Lower leg skin (tissue), 4 donors: ENCODE measurements at regions not wholly inside any gene's neighbourhood (a gene's known extent, or its start where the extent isn't known, plus 50 kb on each side); places are given as distances from the start of the nearest gene placed in this dataset.

ENCODE experiments used
- DNase-seq, 2 donors: peaks; one replicate each; pipeline ENCODE4 v3.0.0-alpha.2; 2019; ENCODE audit warnings: low spot score in 2 of 2
- H3K4me3 ChIP-seq: fragments of 200-600 bp; sonication (generic); 2 replicates; pipeline ENCODE4 v1.5.1; 2017; ENCODE audit warnings: mild to moderate bottlenecking, low read depth; ENCODE audit not compliant: poor library complexity, severe bottlenecking
- CTCF ChIP-seq, 3 donors: fragments of 450-650 bp; IDR thresholded peaks; one replicate each; pipeline ENCODE4 v1.5.1; 2016; ENCODE audit warnings: antibody characterized with exemption in 3 of 3, mild to moderate bottlenecking in 3 of 3, moderate library complexity in 2 of 3
- POLR2A ChIP-seq, 2 donors: fragments of 450-650 bp; IDR thresholded peaks; one replicate each; pipeline ENCODE4 v1.6.1; 2016 to 2017; ENCODE audit warnings: antibody characterized with exemption in 2 of 2, mild to moderate bottlenecking in 1 of 2, moderate library complexity in 1 of 2
- WGBS, 2 donors: methylation state at CpG; one replicate each; pipeline ENCODE4 v1.1.5; 2018; 5-methylcytosine and 5-hydroxymethylcytosine counted together
- intact Hi-C: fragments of 100-400 bp; cut with DNase I; formaldehyde crosslinking; loops from one replicate; pipeline ENCODE4 v1.15.0; 2023; ENCODE audit warnings: low total_unique reads

GRCh38 chr10:62626079-62626478 is 178.4 kb upstream of the ADO start:
- TF ChIP-seq CTCF (IDR thresholded peaks at IDR 0.05) (no peak), POLR2A (IDR thresholded peaks at IDR 0.05) (no peak)
- no peak for DNase-seq
- no peak overlapping the region for H3K4me3 ChIP-seq
- intact Hi-C loops, result no loop called here
- WGBS, 2 donors, result 65 to 67% methylated on average over 3 of the region's 3 CpGs

- TF ChIP-seq CTCF (IDR thresholded peaks at IDR 0.05), result no peak
- no peak for TF ChIP-seq POLR2A (IDR thresholded peaks at IDR 0.05)
- no peak for DNase-seq
- intact Hi-C loops, result no loop called here
- WGBS, 2 donors, result 29 to 47% methylated on average over 2 of the region's 2 CpGs
- no peak overlapping the region for H3K4me3 ChIP-seq
Observed at GRCh38 chr10:62626817-62627216, 177.7 kb upstream of the ADO start.

- no peak overlapping the region for H3K4me3 ChIP-seq
- DNase-seq, result no peak
- TF ChIP-seq CTCF (IDR thresholded peaks at IDR 0.05) (no peak), POLR2A (IDR thresholded peaks at IDR 0.05) (no peak)
- intact Hi-C loops, result no loop called here
- WGBS, 2 donors, result 87 to 88% methylated on average over 4 of the region's 4 CpGs
Observed at GRCh38 chr10:62627983-62628382, 176.5 kb upstream of the ADO start.

- no peak for DNase-seq
- TF ChIP-seq POLR2A (IDR thresholded peaks at IDR 0.05), result no peak
- no peak for TF ChIP-seq CTCF (IDR thresholded peaks at IDR 0.05)
- no peak overlapping the region for H3K4me3 ChIP-seq
- 0 to 46% methylated on average over 1 of the region's 1 CpG for WGBS, 2 donors
- intact Hi-C loops, result no loop called here
Observed at GRCh38 chr10:62631241-62631640, 173.3 kb upstream of the ADO start.

GRCh38 chr10:62632071-62632809 is 172.3 kb upstream of the ADO start:
- intact Hi-C loops, result no loop called here
- no peak overlapping the region for H3K4me3 ChIP-seq
- WGBS, 2 donors, result 58 to 66% methylated on average over 12 of the region's 12 CpGs
- no peak for TF ChIP-seq CTCF (IDR thresholded peaks at IDR 0.05)
- TF ChIP-seq POLR2A (IDR thresholded peaks at IDR 0.05), result no peak
- no peak for DNase-seq

- no peak for TF ChIP-seq CTCF (IDR thresholded peaks at IDR 0.05)
- no peak for TF ChIP-seq POLR2A (IDR thresholded peaks at IDR 0.05)
- no peak for DNase-seq
- H3K4me3 ChIP-seq, result no peak overlapping the region
- WGBS, 2 donors, result 87 to 94% methylated on average over 3 of the region's 3 CpGs
- intact Hi-C loops, result no loop called here
Observed at GRCh38 chr10:62633976-62634375, 170.5 kb upstream of the ADO start.
